GM23338 (cell line): ENCODE measurements at regions not wholly inside any gene's neighbourhood (a gene's known extent, or its start where the extent isn't known, plus 50 kb on each side); places are given as distances from the start of the nearest gene placed in this dataset.

Source experiments
- ATAC-seq: fragments of 200-7000 bp; cut with Tn5 transposase; 3 replicates; pipeline ENCODE4 v1.9.1; 2020
- DNase-seq: peaks from one replicate; pipeline ENCODE4 v3.0.0-alpha.2; 2015; ENCODE audit warnings: low spot score
- H2AFZ ChIP-seq: fragments of 200-600 bp; sonication (generic); 2 replicates; pipeline ENCODE4 v1.8.0; 2016; ENCODE audit warnings: antibody characterized with exemption, mild to moderate bottlenecking, moderate library complexity
- H3F3A ChIP-seq: fragments of 200-600 bp; sonication (generic); replicated peaks from 2 replicates; pipeline ENCODE4 v1.8.0; 2017; ENCODE audit warnings: antibody characterized with exemption, mixed run types, low read depth
- H3K27ac ChIP-seq: fragments of 200-600 bp; sonication (generic); 2 replicates; pipeline ENCODE4 v1.6.1; 2016; ENCODE audit warnings: low read depth
- H3K27me3 ChIP-seq: fragments of 200-600 bp; sonication (generic); 2 replicates; pipeline ENCODE4 v1.8.0; 2016; ENCODE audit warnings: mild to moderate bottlenecking, mixed run types, moderate library complexity; ENCODE audit not compliant: insufficient read depth
- H3K36me3 ChIP-seq: fragments of 200-600 bp; sonication (generic); 2 replicates; pipeline ENCODE4 v1.8.0; 2016; ENCODE audit warnings: mild to moderate bottlenecking; ENCODE audit not compliant: insufficient read depth
- H3K4me1 ChIP-seq: fragments of 200-600 bp; sonication (generic); 2 replicates; pipeline ENCODE4 v1.8.0; 2016; ENCODE audit warnings: mild to moderate bottlenecking, moderate library complexity; ENCODE audit not compliant: insufficient read depth
- H3K4me2 ChIP-seq: fragments of 200-600 bp; sonication (generic); 2 replicates; pipeline ENCODE4 v1.7.1; 2017; ENCODE audit warnings: mixed run types
- H3K4me3 ChIP-seq: fragments of 200-600 bp; sonication (generic); 2 replicates; pipeline ENCODE4 v1.6.1; 2016; ENCODE audit warnings: mixed run types
- H3K79me2 ChIP-seq: fragments of 200-600 bp; sonication (generic); replicated peaks from 2 replicates; pipeline ENCODE4 v1.8.0; 2017; ENCODE audit warnings: mild to moderate bottlenecking; ENCODE audit not compliant: insufficient read depth
- H3K9me2 ChIP-seq: fragments of 200-600 bp; sonication (generic); 2 replicates; pipeline ENCODE4 v1.8.0; 2017; ENCODE audit not compliant: insufficient read depth
- H4K20me1 ChIP-seq: fragments of 200-600 bp; sonication (generic); replicated peaks from 2 replicates; pipeline ENCODE4 v1.8.0; 2017; ENCODE audit warnings: mild to moderate bottlenecking; ENCODE audit not compliant: insufficient read depth
- H3K27ac Mint-ChIP-seq: 2 replicates; pipeline ENCODE4 v1.8.0; 2020; ENCODE audit warnings: inconsistent platforms, mild to moderate bottlenecking, moderate library complexity, mixed read lengths
- H3K27me3 Mint-ChIP-seq: 3 replicates; pipeline ENCODE4 v1.8.0; 2022; ENCODE audit warnings: low read depth, mild to moderate bottlenecking, moderate library complexity, mixed read lengths, inconsistent platforms; ENCODE audit not compliant: insufficient read depth, poor library complexity
- H3K36me3 Mint-ChIP-seq: 3 replicates; pipeline ENCODE4 v1.8.0; 2021; ENCODE audit warnings: low read depth, mild to moderate bottlenecking, inconsistent platforms, moderate library complexity, mixed read lengths
- H3K4me1 Mint-ChIP-seq: 3 replicates; pipeline ENCODE4 v1.8.0; 2020; ENCODE audit warnings: mild to moderate bottlenecking, inconsistent platforms, mixed read lengths
- H3K4me3 Mint-ChIP-seq: 3 replicates; pipeline ENCODE4 v1.8.0; 2021; ENCODE audit warnings: moderate library complexity, mild to moderate bottlenecking, inconsistent platforms, mixed read lengths
- H3K9me3 Mint-ChIP-seq: 3 replicates; pipeline ENCODE4 v1.8.0; 2020; ENCODE audit warnings: moderate library complexity, mild to moderate bottlenecking, inconsistent platforms, mixed read lengths
- CREB1 ChIP-seq: fragments of 250-450 bp; sonication (Bioruptor Pico); IDR thresholded peaks from 2 replicates; pipeline ENCODE4 v1.5.0; 2020; ENCODE audit warnings: low read depth, mild to moderate bottlenecking, moderate library complexity
- EZH2 ChIP-seq: fragments of 200-600 bp; sonication (generic); IDR thresholded peaks from one replicate; pipeline ENCODE4 v1.8.0; 2017; ENCODE audit warnings: antibody characterized with exemption, mild to moderate bottlenecking, low read depth; ENCODE audit not compliant: unreplicated experiment
- EZH2phosphoT487 ChIP-seq: fragments of 200-600 bp; sonication (generic); IDR thresholded peaks from one replicate; pipeline ENCODE4 v1.8.1; 2018; ENCODE audit warnings: antibody characterized with exemption; ENCODE audit not compliant: unreplicated experiment
- JUNB ChIP-seq: IDR thresholded peaks from one replicate; pipeline ENCODE4 v1.6.1; 2016; ENCODE audit warnings: antibody characterized with exemption; ENCODE audit not compliant: unreplicated experiment
- NANOG ChIP-seq: IDR thresholded peaks from 2 replicates; pipeline ENCODE4 v1.6.1; 2016; ENCODE audit warnings: antibody characterized with exemption, borderline replicate concordance
- STAT1 ChIP-seq: IDR thresholded peaks from one replicate; pipeline ENCODE4 v1.6.1; 2016; ENCODE audit warnings: antibody characterized with exemption; ENCODE audit not compliant: unreplicated experiment
- ZNF114 ChIP-seq: fragments of 250-450 bp; sonication (Bioruptor Pico); IDR thresholded peaks from 2 replicates; pipeline ENCODE4 v1.5.0; 2020; ENCODE audit warnings: mild to moderate bottlenecking, moderate library complexity
- ZNF331 ChIP-seq: fragments of 250-450 bp; sonication (Bioruptor Pico); IDR thresholded peaks from 2 replicates; pipeline ENCODE4 v1.5.0; 2020; ENCODE audit warnings: low read depth, mild to moderate bottlenecking, moderate library complexity
- TF ChIP-seq, protein P1 (sequence below): IDR thresholded peaks from one replicate; pipeline ENCODE4 v1.6.1; 2018; ENCODE audit warnings: antibody characterized with exemption; ENCODE audit not compliant: unreplicated experiment
- TF ChIP-seq, protein P2 (sequence below), 2 experiments: fragments of 200-600 bp in 1 of 2; sonication (generic) in 1 of 2; conservative IDR thresholded peaks; 2 replicates each; pipeline versions ENCODE4 v1.5.1 to v1.6.1; 2016 to 2017; ENCODE audit warnings: antibody characterized with exemption in 2 of 2, low read depth in 2 of 2, mild to moderate bottlenecking in 2 of 2, moderate library complexity in 1 of 2
- TF ChIP-seq, protein P3 (sequence below): fragments of 250-450 bp; sonication (Bioruptor Pico); IDR thresholded peaks from 2 replicates; pipeline ENCODE4 v1.5.0; 2020; ENCODE audit warnings: mild to moderate bottlenecking, moderate library complexity

DNA sequence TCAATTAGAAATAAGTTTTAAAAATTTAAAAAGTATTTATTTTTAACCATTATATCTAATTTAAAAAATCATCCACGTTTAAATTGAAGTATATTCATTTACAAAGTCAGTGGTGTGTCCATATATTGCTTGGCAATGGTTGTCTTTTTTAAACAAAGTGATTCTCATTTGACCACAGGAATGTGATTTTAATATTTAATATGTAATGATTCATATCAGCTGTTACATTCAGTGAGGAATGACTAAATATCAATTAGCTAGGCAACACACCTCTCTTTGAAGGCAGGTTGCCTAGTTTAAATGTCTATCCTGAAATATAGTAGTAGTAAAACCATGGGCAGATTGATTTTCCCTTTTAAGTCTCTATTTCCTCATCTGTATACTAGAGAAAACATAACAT lies 392.2 kb upstream of the CCDC179 start (continued):
- TF ChIP-seq, protein P1, sequence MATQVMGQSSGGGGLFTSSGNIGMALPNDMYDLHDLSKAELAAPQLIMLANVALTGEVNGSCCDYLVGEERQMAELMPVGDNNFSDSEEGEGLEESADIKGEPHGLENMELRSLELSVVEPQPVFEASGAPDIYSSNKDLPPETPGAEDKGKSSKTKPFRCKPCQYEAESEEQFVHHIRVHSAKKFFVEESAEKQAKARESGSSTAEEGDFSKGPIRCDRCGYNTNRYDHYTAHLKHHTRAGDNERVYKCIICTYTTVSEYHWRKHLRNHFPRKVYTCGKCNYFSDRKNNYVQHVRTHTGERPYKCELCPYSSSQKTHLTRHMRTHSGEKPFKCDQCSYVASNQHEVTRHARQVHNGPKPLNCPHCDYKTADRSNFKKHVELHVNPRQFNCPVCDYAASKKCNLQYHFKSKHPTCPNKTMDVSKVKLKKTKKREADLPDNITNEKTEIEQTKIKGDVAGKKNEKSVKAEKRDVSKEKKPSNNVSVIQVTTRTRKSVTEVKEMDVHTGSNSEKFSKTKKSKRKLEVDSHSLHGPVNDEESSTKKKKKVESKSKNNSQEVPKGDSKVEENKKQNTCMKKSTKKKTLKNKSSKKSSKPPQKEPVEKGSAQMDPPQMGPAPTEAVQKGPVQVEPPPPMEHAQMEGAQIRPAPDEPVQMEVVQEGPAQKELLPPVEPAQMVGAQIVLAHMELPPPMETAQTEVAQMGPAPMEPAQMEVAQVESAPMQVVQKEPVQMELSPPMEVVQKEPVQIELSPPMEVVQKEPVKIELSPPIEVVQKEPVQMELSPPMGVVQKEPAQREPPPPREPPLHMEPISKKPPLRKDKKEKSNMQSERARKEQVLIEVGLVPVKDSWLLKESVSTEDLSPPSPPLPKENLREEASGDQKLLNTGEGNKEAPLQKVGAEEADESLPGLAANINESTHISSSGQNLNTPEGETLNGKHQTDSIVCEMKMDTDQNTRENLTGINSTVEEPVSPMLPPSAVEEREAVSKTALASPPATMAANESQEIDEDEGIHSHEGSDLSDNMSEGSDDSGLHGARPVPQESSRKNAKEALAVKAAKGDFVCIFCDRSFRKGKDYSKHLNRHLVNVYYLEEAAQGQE: no peak

DNA sequence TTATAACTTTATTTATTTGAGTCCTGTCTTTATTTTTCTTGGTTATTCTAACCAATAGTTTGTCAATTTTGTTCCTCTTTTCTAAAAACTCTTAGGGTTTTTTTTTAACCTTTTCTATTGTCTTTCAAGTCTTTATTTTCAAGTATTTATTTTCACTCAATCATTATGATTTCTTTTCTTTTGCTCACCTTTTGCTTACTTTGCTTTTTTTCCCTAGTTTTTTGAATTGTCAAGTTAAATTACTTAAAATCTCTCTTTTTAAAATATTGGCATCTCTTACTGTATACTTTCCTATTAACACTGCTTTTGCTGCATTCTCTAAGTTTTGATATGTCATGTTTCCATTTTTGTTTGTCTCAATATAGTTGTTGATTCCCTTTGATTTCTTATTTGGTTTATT lies 396.8 kb upstream of the CCDC179 start:
- Mint-ChIP-seq H3K9me3 (no peaks in the 10 kb centered on the region), H3K4me3 (no peak overlapping the region), H3K4me1 (no peaks in the 10 kb centered on the region), H3K27ac (no peak overlapping the region), H3K36me3 (no peaks in the 10 kb centered on the region), H3K27me3 (no peaks in the 10 kb centered on the region)
- DNase-seq (no peak), ATAC-seq (no peak)
- Histone ChIP-seq H3K4me1 (no peaks in the 10 kb centered on the region), H3K4me2 (no peak overlapping the region), H3K27me3 (no peaks in the 10 kb centered on the region), H3K4me3 (no peak overlapping the region), H3K79me2 (no peaks in the 10 kb centered on the region), H3K9me2 (no peaks in the 10 kb centered on the region), H3K36me3 (no peaks in the 10 kb centered on the region), H3K27ac (no peak overlapping the region), H4K20me1 (no peaks in the 10 kb centered on the region), H3F3A (no peaks in the 10 kb centered on the region), H2AFZ (no peak overlapping the region)
- no peak for TF ChIP-seq JUNB
- no peak for TF ChIP-seq EZH2
- TF ChIP-seq EZH2phosphoT487: no peak
- TF ChIP-seq CREB1 (CRISPR knock-in tag): no peak
- no peak for TF ChIP-seq ZNF331 (CRISPR knock-in tag)
- no peak for TF ChIP-seq NANOG
- TF ChIP-seq ZNF114 (CRISPR knock-in tag): no peak
- TF ChIP-seq STAT1: no peak
- TF ChIP-seq, protein P2, sequence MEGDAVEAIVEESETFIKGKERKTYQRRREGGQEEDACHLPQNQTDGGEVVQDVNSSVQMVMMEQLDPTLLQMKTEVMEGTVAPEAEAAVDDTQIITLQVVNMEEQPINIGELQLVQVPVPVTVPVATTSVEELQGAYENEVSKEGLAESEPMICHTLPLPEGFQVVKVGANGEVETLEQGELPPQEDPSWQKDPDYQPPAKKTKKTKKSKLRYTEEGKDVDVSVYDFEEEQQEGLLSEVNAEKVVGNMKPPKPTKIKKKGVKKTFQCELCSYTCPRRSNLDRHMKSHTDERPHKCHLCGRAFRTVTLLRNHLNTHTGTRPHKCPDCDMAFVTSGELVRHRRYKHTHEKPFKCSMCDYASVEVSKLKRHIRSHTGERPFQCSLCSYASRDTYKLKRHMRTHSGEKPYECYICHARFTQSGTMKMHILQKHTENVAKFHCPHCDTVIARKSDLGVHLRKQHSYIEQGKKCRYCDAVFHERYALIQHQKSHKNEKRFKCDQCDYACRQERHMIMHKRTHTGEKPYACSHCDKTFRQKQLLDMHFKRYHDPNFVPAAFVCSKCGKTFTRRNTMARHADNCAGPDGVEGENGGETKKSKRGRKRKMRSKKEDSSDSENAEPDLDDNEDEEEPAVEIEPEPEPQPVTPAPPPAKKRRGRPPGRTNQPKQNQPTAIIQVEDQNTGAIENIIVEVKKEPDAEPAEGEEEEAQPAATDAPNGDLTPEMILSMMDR (conservative IDR thresholded peaks at IDR 0.05; ENCODE audit: low read depth in 2 of 2): no peak
- TF ChIP-seq, protein P3, sequence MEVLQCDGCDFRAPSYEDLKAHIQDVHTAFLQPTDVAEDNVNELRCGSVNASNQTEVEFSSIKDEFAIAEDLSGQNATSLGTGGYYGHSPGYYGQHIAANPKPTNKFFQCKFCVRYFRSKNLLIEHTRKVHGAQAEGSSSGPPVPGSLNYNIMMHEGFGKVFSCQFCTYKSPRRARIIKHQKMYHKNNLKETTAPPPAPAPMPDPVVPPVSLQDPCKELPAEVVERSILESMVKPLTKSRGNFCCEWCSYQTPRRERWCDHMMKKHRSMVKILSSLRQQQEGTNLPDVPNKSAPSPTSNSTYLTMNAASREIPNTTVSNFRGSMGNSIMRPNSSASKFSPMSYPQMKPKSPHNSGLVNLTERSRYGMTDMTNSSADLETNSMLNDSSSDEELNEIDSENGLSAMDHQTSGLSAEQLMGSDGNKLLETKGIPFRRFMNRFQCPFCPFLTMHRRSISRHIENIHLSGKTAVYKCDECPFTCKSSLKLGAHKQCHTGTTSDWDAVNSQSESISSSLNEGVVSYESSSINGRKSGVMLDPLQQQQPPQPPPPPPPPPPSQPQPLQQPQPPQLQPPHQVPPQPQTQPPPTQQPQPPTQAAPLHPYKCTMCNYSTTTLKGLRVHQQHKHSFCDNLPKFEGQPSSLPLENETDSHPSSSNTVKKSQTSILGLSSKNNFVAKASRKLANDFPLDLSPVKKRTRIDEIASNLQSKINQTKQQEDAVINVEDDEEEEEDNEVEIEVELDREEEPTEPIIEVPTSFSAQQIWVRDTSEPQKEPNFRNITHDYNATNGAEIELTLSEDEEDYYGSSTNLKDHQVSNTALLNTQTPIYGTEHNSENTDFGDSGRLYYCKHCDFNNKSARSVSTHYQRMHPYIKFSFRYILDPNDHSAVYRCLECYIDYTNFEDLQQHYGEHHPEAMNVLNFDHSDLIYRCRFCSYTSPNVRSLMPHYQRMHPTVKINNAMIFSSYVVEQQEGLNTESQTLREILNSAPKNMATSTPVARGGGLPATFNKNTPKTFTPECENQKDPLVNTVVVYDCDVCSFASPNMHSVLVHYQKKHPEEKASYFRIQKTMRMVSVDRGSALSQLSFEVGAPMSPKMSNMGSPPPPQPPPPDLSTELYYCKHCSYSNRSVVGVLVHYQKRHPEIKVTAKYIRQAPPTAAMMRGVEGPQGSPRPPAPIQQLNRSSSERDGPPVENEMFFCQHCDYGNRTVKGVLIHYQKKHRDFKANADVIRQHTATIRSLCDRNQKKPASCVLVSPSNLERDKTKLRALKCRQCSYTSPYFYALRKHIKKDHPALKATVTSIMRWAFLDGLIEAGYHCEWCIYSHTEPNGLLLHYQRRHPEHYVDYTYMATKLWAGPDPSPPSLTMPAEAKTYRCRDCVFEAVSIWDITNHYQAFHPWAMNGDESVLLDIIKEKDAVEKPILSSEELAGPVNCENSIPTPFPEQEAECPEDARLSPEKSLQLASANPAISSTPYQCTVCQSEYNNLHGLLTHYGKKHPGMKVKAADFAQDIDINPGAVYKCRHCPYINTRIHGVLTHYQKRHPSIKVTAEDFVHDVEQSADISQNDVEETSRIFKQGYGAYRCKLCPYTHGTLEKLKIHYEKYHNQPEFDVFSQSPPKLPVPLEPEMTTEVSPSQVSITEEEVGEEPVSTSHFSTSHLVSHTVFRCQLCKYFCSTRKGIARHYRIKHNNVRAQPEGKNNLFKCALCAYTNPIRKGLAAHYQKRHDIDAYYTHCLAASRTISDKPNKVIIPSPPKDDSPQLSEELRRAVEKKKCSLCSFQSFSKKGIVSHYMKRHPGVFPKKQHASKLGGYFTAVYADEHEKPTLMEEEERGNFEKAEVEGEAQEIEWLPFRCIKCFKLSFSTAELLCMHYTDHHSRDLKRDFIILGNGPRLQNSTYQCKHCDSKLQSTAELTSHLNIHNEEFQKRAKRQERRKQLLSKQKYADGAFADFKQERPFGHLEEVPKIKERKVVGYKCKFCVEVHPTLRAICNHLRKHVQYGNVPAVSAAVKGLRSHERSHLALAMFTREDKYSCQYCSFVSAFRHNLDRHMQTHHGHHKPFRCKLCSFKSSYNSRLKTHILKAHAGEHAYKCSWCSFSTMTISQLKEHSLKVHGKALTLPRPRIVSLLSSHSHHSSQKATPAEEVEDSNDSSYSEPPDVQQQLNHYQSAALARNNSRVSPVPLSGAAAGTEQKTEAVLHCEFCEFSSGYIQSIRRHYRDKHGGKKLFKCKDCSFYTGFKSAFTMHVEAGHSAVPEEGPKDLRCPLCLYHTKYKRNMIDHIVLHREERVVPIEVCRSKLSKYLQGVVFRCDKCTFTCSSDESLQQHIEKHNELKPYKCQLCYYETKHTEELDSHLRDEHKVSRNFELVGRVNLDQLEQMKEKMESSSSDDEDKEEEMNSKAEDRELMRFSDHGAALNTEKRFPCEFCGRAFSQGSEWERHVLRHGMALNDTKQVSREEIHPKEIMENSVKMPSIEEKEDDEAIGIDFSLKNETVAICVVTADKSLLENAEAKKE: no peak
- TF ChIP-seq, protein P1: no peak
